Putamen (tissue), 1 donor: ENCODE measurements at regions not wholly inside any gene's neighbourhood (a gene's known extent, or its start where the extent isn't known, plus 50 kb on each side); places are given as distances from the start of the nearest gene placed in this dataset.
"Not testable (repeated sequence)": the region's sequence is repeated elsewhere in the genome, so short reads cannot be mapped to it uniquely, and the experiment has no call there.

Source experiments
- DNase-seq: peaks from one replicate; pipeline ENCODE4 v3.0.0-alpha.2; 2016; ENCODE audit warnings: low spot score

DNA sequence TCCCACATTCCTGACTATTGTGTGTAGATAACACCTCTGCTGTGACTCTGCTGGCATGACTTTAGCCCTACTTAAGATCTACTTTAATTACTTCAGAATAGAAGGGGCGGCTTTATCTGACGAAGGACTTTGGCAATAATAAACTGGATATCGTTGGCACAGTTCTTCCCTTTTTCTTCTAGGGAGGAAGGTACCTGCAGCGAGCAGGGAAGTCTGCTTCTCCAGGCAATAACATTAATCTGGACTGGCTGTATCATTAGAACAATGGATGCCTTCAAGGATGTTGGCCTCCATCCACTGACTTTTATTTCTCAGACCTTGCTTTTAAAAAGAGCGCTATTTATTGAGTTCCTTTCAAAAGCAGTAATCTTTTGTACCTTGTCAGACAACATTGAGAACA, 172.6 kb upstream of the THSD7A start:
- no peak for DNase-seq

GRCh38 chr7:12007576-12007975, 175.6 kb upstream of the THSD7A start:
- DNase-seq = no peak

- no peak for DNase-seq
Observed at GRCh38 chr7:12013983-12014382, 182.0 kb upstream of the THSD7A start.

- no peak for DNase-seq
Observed at GRCh38 chr7:12016439-12016838, 184.4 kb upstream of the THSD7A start.

DNA sequence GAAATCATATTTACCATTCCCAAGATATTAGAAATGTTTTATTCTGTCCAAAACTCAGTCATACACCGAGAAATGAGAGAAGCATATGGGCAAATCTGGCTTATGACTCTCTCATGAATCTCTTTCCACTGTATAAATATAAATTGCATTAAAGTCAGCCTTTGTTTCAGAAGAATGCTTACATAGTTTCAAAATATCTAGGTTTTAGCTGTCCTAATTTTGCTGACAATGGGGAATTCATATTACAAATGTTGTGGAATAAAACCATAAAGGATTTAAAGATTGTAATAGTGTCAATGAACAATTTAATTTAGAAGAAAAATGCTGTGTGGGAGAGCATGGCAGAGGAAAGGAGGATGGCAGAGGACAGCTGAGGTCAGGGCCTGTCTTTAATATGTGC, 185.0 kb upstream of the THSD7A start:
- no peak for DNase-seq

DNA sequence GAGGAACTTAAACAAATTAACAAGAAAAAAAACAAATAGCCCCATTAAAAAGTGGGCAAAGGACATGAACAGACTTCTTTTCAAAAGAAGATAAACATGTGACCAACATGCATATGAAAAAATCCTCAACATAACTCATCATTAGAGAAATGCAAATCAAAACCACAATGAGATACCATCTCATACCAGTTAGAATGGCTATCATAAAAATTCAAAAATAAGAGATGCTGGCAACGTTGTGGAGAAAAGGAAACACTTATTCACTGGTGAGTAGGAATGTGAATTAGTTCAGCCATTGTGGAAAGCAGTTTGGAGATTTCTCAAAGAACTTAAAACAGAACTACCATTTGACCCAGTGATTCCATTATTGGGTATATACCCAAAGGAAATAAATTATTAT, 189.1 kb upstream of the TMEM106B start:
- not testable (repeated sequence) for DNase-seq

DNA sequence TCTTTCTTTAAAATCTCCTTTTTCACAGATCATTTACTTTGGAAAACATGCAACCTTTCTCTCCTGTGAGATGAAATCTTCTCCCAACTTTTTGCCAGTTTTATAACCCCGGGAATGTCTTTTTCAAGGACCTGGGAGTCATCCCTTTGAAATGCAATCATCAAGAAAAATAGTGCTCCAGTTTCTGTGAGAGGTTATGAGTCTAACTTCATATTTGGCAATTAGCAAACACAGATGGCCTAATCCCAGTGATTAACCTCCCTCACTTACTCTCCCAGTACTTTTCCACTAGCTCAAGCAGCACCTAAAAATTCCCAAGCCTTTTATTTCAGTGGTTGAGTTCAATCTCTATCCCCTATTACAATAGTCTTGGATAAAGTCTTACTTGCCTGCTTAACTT, 185.8 kb upstream of the TMEM106B start:
- DNase-seq = no peak

DNA sequence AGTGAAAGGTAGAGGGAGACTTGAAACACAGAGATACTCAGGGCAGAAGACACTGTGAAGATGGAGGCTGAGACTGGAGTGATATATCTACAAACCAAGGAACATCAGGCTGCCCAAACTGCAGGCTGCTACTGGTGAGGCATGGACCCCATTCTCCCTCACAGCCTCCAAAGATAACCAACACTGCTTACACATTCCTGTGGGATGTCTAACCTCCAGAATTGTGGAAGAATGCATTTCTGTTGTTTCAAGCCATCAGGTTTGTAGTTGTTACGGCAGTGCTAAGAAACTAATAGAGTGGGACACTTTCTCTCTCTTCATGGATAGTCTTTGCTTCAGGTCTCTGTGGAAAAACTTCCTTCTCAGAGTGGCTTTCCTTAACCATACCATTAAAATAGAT, 182.6 kb upstream of the TMEM106B start:
- no peak for DNase-seq

DNA sequence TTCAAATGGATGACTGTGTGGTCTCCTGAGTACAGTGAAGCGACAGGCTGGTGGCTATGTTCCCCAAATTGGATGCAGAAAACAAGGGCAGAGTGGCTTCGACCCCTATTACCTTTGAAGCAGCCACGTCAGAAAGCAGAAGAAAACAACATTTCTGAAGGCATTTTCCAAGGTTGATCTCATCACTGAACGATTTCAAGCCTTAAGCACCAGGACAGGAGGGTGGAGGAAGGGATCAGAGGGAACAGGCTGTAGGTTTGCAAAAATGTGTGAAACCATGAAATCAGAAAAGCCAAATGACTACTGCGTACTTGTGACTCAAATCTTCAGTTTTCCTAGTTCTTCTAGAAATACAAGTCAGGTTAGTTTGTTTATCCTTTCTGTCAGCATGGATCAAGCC, 181.0 kb upstream of the TMEM106B start:
- DNase-seq = no peak

DNA sequence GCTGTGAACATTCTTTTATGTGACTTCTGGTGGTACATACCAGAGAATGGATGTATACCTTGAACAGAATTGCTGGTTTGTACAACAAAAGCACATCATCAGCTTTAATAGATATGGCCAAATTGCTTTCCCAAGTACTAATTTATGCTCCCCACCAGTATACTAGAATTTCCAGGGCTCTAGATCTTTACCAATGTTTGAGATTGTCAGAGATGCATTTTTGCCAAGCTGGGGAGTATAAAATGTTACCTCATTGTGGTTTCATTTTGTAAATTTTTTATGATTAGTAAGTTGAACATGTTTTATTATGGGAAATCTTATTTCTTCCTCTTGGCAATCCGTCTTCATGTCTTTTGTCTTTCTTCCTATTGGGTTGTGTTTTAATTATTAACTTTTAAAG, 179.9 kb upstream of the TMEM106B start:
- no peak for DNase-seq

- DNase-seq = no peak
Observed at GRCh38 chr7:12031638-12032037, 179.5 kb upstream of the TMEM106B start.

- no peak for DNase-seq
Observed at GRCh38 chr7:12032146-12032545, 178.9 kb upstream of the TMEM106B start.

DNA sequence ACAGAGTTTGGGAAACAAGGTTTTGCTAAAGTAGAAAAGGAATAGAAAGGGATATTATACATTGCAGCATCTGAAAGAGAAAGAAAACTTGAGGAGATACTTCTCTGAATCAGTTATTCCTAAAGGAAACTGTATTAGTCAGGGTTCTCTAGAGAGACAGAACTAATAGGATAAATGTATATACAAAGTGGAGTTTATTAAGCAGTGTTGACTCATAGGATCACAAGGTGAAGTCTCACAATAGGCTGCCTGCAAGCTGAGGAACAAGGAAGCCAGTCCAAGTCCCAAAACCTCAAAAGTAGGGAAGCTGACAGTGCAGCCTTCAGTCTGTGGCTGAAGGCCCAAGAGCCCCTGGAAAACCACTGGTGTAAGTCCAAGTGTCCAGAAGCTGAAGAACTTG, 167.6 kb upstream of the TMEM106B start:
- DNase-seq = not testable (repeated sequence)

DNA sequence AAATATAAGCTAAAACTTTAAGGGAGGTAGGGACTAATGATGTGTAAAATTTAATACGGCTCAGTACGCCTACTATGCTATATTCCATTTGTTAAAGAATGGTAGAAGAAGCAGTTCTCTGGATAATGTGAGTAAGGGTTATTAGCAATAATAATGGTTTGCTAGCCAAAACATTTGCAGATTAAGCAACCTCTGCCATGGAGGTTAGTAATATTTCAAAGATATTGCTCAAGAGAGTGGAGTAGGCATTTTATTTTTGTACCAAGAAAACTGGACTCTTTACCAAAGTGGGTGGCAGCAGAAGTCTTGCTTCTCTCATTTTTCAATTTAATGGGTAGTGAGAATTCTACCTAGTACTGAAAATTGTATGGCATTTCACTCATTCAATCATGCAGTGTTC, 158.9 kb upstream of the TMEM106B start:
- no peak for DNase-seq

DNA sequence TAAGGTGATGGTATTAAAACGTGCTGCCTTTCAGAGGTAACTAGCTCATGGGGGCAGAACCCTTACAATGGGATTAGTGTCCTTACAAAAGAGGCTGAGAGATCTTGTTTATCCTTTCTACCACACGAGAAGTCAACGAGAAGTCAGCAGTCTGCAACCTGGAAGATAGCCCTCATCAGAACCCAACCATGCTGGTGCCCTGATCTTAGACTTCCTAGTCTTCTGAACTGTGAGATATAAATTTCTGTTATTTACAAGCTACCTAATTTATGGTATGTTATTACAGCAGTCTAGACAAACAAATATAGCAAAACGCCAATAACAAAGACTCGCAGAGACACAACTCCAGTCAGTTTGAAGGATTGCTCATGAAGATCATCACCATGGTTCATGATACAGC, 157.5 kb upstream of the TMEM106B start:
- DNase-seq = no peak

DNA sequence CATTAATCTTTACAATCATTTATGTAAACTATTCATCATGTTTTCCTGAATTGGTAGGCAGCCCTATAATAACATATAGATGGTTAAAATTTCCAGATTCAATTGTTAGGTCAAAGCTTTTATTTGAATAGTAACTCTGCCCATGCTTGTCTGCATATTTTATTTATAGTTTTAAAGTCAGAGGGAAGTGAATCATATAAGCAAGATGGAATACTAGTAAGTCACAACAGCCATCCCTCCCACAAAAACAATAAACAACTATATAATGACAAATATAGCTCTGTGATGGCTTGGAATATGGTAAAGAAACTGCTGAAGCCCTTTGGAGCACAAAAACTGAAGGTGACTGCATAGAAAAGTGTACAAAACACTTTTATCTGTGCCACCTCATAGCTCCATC, 156.3 kb upstream of the TMEM106B start:
- no peak for DNase-seq

- DNase-seq = no peak
Observed at GRCh38 chr7:12056381-12056780, 154.7 kb upstream of the TMEM106B start.

GRCh38 chr7:12056977-12057376, 154.1 kb upstream of the TMEM106B start:
- DNase-seq = no peak

GRCh38 chr7:12062062-12062461, 149.0 kb upstream of the TMEM106B start:
- no peak for DNase-seq

- no peak for DNase-seq
Observed at GRCh38 chr7:12064586-12065127, 146.4 kb upstream of the TMEM106B start.

- DNase-seq = no peak
Observed at GRCh38 chr7:12066004-12066403, 145.1 kb upstream of the TMEM106B start.

- DNase-seq = no peak
Observed at GRCh38 chr7:12066521-12066920, 144.6 kb upstream of the TMEM106B start.

- DNase-seq = peak; percentile 47
Observed at GRCh38 chr7:12067156-12067831, 143.8 kb upstream of the TMEM106B start.

GRCh38 chr7:12069757-12070156, 141.3 kb upstream of the TMEM106B start:
- no peak for DNase-seq
